Transverse colon (tissue), 3 donors: ENCODE measurements at regions not wholly inside any gene's neighbourhood (a gene's known extent, or its start where the extent isn't known, plus 50 kb on each side); places are given as distances from the start of the nearest gene placed in this dataset.

Experiments
- EP300 ChIP-seq: sonication (generic); formaldehyde crosslinking; IDR thresholded peaks from one replicate; pipeline ENCODE4 v1.6.1; 2017; ENCODE audit warnings: antibody characterized with exemption, low read depth
- POLR2A ChIP-seq: fragments of 450-650 bp; IDR thresholded peaks from one replicate; pipeline ENCODE4 v1.6.1; 2016; ENCODE audit warnings: antibody characterized with exemption, mild to moderate bottlenecking, moderate library complexity
- TF ChIP-seq, protein P1 (sequence below), 5 experiments: fragments of 200-600 bp in 3 of 5; fragments of 450-650 bp in 2 of 5; sonication (generic) in 3 of 5; IDR thresholded peaks; 1 replicate in 2 of 5; 2 replicates in 3 of 5; pipeline ENCODE4 v1.5.1; 2016 to 2017; ENCODE audit warnings: antibody characterized with exemption in 5 of 5, inconsistent platforms in 3 of 5, mild to moderate bottlenecking in 2 of 5, moderate library complexity in 1 of 5

DNA sequence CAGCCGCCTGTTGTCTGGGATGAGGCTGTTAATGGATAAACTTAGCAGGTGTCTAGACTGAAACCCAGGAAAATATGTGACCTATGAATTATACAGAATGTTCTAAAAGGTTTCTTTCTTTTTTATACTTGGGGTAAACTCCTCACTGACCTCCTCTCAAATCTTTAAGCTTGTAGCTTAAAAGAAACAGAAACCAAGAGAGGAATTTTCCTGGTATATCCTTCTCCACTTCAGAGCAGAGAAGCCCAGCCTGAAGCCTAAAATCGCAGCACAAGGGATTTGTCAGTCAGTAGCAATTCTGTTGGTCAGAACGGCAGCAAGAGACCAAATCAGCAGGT, 99.4 kb upstream of the RIPOR2 start:
- TF ChIP-seq EP300 = no peak
- TF ChIP-seq, protein P1, sequence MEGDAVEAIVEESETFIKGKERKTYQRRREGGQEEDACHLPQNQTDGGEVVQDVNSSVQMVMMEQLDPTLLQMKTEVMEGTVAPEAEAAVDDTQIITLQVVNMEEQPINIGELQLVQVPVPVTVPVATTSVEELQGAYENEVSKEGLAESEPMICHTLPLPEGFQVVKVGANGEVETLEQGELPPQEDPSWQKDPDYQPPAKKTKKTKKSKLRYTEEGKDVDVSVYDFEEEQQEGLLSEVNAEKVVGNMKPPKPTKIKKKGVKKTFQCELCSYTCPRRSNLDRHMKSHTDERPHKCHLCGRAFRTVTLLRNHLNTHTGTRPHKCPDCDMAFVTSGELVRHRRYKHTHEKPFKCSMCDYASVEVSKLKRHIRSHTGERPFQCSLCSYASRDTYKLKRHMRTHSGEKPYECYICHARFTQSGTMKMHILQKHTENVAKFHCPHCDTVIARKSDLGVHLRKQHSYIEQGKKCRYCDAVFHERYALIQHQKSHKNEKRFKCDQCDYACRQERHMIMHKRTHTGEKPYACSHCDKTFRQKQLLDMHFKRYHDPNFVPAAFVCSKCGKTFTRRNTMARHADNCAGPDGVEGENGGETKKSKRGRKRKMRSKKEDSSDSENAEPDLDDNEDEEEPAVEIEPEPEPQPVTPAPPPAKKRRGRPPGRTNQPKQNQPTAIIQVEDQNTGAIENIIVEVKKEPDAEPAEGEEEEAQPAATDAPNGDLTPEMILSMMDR (IDR thresholded peaks at IDR 0.05) = no peak
- no peak for TF ChIP-seq POLR2A
